ENCODE measurements at regions not wholly inside any gene's neighbourhood (a gene's known extent, or its start where the extent isn't known, plus 50 kb on each side); places are given as distances from the start of the nearest gene placed in this dataset.
"Not testable (repeated sequence)": the region's sequence is repeated elsewhere in the genome, so short reads cannot be mapped to it uniquely, and the experiment has no call there.

- DNase-seq = no peak
Observed at GRCh38 chr1:30526652-30527345, 196.6 kb downstream of the MATN1 start.

DNA sequence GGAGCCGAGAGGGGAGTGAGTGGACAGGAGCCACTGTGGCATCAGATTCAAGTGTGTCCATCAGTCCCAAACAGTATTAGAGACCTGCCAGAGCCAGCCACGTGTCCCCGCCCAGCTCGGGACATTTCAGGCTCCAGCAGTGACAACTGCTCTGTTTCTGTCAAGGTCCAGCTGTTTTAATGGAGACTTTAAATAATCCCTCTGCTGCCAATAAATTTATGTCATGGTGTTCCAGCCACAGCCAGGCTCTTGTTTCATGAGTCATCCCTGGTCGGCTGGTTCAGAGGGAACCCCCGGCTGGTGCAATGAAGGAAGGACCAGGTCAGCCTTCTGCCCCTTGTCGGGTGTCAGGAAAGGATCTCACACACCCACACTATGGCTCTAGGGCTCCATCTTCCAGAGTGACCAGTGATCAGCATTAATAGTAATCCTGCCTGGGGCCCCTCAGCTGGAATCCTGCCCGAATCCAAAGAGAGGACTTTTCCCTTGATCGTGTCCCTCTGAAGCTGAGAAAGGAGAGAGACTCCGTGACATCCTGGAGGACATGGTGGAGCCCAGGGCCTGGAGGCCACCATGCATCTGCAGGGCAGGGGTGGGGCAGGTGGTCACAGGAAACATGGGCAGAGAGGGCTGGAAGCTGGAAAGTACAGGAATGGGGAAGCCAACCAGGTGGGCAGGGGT, 197.3 kb downstream of the MATN1 start:
- DNase-seq = peak; percentile 86

DNA sequence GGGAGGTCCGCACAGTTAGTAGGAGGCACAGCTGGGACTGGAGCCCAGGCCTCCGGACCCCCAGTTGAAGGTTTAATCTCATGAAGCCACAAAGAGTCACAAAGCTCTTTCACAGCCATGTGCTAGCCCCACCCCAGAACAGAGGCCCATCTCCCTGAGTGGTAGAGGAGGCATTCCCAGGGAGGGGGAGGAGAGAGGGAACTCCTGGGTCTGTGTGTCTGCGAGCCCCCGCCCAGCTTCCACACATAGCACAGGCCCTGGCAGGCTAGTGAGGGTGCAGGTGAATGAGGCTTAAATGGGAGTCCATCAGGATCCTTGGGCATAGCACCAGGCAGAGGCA, 197.8 kb downstream of the MATN1 start:
- DNase-seq = peak; percentile 28

DNA sequence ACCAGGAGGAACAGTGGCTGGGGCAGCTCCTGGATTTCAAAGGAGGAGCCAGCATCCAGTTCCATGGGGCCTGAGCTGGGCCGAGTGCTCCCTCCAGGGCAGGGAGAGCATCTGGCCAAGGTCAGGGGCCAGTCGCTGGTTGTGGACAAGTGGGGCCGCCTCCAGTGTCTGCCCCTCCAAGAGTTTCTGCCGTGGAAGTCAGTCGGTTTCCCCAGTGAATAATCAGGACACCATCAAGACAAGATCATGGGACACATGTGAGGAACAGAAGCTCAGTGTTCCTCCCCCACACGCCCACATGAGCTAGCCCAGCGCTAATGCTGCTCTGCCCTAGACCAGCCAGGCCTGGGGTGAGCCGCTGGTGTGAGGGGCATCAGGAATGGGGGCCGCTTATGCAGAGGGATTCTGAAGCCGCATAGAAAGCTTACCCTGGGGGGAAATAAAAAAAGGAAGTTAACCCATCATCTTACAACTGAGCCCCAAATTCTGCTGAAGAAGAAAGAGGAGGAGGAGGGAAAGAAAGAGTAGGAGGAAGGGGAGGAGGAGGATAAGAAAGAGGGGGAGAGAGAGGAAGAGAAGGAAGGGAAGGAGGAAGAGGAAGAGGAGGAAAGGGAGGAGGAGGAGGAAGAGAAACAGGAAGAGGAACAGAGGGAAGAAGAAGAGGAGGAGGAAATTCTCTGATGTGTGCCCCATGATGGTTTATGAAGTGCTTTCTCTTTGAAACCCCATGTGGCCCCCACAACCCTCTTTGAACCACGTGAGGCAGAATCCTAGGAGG, 198.4 kb downstream of the MATN1 start:
- DNase-seq = no peak

DNA sequence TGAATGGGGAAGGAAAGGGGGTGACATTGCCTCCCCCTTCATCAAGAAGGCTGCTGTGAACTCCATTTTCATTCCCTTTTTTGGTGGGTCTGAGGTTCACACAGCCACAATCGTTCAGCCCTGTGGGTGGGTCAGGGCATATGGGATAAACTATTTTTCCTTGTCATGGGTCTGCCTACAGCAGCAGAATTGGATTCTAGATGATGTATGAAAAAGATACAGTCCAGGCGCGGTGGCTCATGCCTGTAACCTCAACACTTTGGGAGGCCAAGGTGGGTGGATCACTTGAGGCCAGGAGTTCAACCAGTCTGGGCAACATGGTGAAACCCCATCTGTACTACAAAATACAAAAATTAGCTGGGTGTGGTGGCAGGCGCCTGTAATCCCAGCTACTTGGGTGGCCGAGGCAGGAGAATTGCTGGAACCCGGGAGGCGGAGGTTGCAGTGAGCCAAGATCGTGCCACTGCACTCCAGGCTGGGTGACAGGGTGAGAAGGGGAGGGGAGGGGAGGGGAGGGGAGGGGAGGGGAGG, 199.3 kb downstream of the MATN1 start:
- DNase-seq = peak; percentile 34

- DNase-seq = peak; percentile 97
Observed at GRCh38 chr1:30523055-30524020, 200.0 kb downstream of the MATN1 start.

- peak; percentile 45 for DNase-seq
Observed at GRCh38 chr1:30522031-30523004, 201.1 kb downstream of the MATN1 start.

DNA sequence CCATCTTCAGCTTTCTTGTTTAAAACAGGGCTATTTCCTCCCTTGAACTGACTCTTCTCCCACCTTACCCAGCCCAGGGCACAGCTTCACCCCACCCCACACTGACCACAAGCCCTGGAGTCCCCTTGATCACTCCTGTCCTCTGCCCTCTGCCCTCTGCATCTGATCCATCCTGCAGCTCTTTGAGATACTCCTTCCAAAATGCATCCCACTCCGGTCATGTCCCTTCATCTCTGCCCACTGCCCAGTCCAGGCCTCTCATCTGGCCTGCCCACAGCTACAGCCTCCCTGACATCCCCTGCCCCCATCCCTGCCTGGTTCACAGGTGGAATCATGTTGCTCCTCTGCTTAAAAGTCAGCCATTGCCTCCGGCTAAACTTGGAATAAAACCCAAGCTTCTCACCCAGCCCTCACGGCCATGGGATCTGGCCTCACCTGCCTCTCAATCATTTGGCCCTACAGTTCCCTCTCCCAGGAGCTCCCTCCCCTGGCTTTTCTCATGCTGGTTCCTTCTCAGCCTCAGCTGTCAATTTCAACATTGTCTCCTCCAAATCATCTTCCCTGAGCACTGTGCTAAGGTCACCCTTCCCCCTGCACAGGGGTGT, 202.0 kb downstream of the MATN1 start:
- no peak for DNase-seq

GRCh38 chr1:30520476-30520875, 202.9 kb downstream of the MATN1 start:
- peak; percentile 70 for DNase-seq

DNA sequence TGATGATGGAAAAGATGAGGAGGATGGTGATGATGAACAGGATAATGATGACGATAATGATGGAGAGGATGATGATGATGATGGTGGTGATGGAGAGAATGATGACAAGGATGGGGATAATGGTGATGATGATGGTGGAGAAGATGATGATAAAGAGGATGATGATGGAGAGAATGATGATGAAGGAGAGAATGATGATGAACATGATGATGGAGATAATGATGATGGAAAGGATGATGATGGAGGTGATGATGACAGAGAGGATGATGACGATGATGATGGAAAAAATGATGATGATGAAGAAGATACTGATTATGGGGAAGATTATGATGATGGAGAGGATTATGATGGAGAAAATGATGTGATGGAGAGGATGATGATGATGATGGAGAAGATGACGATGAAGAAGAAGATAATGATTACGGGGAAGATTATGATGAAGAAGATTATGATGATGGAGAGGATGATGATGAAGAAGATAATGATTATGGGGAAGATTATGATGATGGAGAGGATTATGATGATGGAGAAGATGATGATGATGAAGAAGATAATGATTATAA, 204.1 kb downstream of the MATN1 start:
- no peak for DNase-seq

DNA sequence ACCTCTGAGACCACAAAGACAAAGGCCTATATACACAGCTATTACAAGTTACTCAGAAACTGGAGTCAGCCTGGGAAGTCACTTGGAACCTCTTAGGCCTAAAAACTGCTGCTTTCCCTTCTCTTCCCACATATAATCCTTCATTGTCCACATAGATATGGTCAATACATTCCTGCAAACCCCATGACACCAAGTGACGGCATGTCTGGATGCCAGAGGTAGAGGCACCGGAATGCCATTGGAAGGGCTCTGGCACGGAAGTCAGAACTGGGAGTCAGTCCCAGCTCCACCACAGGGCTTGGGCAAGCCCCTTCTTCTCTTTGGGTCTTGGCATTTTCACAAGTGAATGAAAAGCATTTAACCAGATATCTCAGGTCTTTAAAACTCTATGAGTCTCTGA, 204.7 kb downstream of the MATN1 start:
- DNase-seq = peak; percentile 50

DNA sequence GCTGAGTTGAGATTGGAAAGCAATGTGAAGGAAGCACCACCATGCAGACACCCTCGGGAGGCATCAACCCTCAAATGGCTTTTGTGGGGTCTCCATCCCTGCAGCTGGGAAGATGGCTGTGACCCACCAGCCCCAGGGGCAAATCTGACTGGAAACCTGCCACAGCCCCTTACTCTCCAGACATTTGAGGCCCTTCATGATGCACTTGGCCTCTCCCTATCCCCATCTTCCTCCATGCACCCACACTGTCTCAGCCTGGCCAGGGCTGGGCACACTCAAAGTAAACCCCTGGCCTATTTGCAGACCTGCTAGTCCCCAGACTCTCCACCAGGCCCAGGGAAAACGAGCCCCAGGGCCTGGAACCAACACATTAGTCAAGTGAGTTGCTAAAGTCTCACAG, 205.2 kb downstream of the MATN1 start:
- no peak for DNase-seq

DNA sequence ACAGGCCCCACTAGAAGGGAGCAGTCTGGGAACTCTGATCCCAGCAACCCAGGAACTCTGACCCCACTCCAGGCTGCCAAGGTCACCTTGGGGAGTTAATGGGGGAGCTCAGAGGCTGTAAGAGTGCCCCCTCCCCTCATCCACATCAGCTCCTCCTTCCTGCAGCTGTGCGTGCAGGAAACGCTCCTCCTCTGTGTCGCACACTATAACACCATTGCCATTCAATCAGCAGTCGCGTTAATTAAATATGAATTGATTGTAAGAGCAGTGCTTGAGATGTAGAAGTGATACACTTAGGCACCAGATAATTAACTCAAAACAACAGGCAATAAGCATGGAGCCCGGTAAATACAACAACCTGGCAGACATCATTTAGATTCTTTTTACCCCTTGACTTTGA, 205.7 kb downstream of the MATN1 start:
- not testable (repeated sequence) for DNase-seq

GRCh38 chr1:30517241-30517640, 206.1 kb downstream of the MATN1 start:
- not testable (repeated sequence) for DNase-seq

- no peak for DNase-seq
Observed at GRCh38 chr1:30516485-30516858, 206.9 kb downstream of the MATN1 start.

GRCh38 chr1:30515755-30516484, 207.5 kb downstream of the MATN1 start:
- DNase-seq = no peak

GRCh38 chr1:30514945-30515344, 208.4 kb downstream of the MATN1 start:
- DNase-seq = no peak

GRCh38 chr1:30514137-30514654, 209.2 kb downstream of the MATN1 start:
- no peak for DNase-seq
